ENCODE measurements at regions not wholly inside any gene's neighbourhood (a gene's known extent, or its start where the extent isn't known, plus 50 kb on each side); places are given as distances from the start of the nearest gene placed in this dataset.

DNA sequence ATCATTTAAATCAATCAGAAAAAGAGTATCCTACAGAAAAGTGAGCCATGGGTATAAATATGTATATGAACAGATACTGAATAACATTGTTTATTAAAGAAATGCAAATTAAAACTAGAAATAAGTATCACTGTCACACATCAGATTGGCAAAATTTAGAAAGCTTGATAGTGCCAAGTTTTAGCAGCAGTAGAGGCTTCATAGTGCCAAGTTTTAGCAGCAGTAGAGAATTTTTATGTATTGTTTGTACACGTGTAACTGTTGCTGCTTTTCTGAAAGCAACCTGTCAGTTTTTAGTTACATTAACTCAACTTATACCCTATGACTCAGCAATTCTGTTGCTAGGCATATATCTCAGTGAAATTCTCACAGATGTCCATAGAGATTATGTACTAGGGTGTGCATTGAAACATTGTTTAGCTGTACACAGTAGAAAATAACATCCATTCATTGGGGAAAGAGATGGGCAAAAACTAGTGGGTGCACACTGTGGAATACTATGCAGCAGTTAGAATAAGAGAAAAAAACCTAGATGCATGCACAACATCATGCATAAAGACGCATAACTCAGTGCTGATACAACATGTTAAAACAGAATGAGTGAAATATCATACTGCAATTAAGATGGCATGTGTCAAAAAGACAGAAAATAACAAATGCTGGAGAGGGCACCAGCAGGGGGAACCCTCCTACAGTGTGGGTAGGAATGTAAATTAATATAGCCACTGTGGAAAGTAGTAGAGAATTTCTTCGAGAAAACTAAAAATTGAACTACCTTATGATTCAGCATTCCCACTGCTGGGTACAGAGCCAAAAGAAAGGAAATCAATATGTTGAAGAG lies 294.5 kb upstream of the NT5C1B start:
- TF ChIP-seq, protein P1, sequence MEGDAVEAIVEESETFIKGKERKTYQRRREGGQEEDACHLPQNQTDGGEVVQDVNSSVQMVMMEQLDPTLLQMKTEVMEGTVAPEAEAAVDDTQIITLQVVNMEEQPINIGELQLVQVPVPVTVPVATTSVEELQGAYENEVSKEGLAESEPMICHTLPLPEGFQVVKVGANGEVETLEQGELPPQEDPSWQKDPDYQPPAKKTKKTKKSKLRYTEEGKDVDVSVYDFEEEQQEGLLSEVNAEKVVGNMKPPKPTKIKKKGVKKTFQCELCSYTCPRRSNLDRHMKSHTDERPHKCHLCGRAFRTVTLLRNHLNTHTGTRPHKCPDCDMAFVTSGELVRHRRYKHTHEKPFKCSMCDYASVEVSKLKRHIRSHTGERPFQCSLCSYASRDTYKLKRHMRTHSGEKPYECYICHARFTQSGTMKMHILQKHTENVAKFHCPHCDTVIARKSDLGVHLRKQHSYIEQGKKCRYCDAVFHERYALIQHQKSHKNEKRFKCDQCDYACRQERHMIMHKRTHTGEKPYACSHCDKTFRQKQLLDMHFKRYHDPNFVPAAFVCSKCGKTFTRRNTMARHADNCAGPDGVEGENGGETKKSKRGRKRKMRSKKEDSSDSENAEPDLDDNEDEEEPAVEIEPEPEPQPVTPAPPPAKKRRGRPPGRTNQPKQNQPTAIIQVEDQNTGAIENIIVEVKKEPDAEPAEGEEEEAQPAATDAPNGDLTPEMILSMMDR (IDR thresholded peaks at IDR 0.05 in 2 of 3, conservative IDR thresholded peaks at IDR 0.05 in 1 of 3; ENCODE audit: insufficient read depth in 2 of 3, low read depth in 1 of 3, low read length in 3 of 3) = no peak
- TF ChIP-seq FOXM1 (IDR thresholded peaks at IDR 0.05; ENCODE audit: low read depth) (no peak), FOXM1 (CRISPR knock-in tag; IDR thresholded peaks at IDR 0.05; ENCODE audit: low read depth) (no peak), EP300 (IDR thresholded peaks at IDR 0.05; ENCODE audit: low read length) (no peak), ZFP1 (CRISPR knock-in tag; IDR thresholded peaks at IDR 0.05) (no peak), FOXA1 (IDR thresholded peaks at IDR 0.05; ENCODE audit: borderline replicate concordance) (no peak), EWSR1 (IDR thresholded peaks at IDR 0.05; ENCODE audit: borderline replicate concordance, low read depth, partially characterized antibody) (no peak)
- TF ChIP-seq, protein P2, sequence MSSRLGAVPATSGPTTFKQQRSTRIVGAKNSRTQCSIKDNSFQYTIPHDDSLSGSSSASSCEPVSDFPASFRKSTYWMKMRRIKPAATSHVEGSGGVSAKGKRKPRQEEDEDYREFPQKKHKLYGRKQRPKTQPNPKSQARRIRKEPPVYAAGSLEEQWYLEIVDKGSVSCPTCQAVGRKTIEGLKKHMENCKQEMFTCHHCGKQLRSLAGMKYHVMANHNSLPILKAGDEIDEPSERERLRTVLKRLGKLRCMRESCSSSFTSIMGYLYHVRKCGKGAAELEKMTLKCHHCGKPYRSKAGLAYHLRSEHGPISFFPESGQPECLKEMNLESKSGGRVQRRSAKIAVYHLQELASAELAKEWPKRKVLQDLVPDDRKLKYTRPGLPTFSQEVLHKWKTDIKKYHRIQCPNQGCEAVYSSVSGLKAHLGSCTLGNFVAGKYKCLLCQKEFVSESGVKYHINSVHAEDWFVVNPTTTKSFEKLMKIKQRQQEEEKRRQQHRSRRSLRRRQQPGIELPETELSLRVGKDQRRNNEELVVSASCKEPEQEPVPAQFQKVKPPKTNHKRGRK (tag; IDR thresholded peaks at IDR 0.05) = no peak
- TF ChIP-seq, protein P3, sequence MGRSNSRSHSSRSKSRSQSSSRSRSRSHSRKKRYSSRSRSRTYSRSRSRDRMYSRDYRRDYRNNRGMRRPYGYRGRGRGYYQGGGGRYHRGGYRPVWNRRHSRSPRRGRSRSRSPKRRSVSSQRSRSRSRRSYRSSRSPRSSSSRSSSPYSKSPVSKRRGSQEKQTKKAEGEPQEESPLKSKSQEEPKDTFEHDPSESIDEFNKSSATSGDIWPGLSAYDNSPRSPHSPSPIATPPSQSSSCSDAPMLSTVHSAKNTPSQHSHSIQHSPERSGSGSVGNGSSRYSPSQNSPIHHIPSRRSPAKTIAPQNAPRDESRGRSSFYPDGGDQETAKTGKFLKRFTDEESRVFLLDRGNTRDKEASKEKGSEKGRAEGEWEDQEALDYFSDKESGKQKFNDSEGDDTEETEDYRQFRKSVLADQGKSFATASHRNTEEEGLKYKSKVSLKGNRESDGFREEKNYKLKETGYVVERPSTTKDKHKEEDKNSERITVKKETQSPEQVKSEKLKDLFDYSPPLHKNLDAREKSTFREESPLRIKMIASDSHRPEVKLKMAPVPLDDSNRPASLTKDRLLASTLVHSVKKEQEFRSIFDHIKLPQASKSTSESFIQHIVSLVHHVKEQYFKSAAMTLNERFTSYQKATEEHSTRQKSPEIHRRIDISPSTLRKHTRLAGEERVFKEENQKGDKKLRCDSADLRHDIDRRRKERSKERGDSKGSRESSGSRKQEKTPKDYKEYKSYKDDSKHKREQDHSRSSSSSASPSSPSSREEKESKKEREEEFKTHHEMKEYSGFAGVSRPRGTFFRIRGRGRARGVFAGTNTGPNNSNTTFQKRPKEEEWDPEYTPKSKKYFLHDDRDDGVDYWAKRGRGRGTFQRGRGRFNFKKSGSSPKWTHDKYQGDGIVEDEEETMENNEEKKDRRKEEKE (IDR thresholded peaks at IDR 0.05; ENCODE audit: borderline replicate concordance in 1 of 2, control insufficient read depth in 1 of 2, low read depth in 2 of 2, low read length in 1 of 2) = no peak
- TF ChIP-seq, protein P4, sequence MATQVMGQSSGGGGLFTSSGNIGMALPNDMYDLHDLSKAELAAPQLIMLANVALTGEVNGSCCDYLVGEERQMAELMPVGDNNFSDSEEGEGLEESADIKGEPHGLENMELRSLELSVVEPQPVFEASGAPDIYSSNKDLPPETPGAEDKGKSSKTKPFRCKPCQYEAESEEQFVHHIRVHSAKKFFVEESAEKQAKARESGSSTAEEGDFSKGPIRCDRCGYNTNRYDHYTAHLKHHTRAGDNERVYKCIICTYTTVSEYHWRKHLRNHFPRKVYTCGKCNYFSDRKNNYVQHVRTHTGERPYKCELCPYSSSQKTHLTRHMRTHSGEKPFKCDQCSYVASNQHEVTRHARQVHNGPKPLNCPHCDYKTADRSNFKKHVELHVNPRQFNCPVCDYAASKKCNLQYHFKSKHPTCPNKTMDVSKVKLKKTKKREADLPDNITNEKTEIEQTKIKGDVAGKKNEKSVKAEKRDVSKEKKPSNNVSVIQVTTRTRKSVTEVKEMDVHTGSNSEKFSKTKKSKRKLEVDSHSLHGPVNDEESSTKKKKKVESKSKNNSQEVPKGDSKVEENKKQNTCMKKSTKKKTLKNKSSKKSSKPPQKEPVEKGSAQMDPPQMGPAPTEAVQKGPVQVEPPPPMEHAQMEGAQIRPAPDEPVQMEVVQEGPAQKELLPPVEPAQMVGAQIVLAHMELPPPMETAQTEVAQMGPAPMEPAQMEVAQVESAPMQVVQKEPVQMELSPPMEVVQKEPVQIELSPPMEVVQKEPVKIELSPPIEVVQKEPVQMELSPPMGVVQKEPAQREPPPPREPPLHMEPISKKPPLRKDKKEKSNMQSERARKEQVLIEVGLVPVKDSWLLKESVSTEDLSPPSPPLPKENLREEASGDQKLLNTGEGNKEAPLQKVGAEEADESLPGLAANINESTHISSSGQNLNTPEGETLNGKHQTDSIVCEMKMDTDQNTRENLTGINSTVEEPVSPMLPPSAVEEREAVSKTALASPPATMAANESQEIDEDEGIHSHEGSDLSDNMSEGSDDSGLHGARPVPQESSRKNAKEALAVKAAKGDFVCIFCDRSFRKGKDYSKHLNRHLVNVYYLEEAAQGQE (IDR thresholded peaks at IDR 0.05; ENCODE audit: borderline replicate concordance) = no peak
- TF ChIP-seq, protein P4 (CRISPR knock-in tag; IDR thresholded peaks at IDR 0.05; ENCODE audit: low read depth) = no peak
- TF ChIP-seq, protein P5, sequence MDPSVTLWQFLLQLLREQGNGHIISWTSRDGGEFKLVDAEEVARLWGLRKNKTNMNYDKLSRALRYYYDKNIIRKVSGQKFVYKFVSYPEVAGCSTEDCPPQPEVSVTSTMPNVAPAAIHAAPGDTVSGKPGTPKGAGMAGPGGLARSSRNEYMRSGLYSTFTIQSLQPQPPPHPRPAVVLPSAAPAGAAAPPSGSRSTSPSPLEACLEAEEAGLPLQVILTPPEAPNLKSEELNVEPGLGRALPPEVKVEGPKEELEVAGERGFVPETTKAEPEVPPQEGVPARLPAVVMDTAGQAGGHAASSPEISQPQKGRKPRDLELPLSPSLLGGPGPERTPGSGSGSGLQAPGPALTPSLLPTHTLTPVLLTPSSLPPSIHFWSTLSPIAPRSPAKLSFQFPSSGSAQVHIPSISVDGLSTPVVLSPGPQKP (CRISPR knock-in tag; IDR thresholded peaks at IDR 0.05) = no peak
